ENCODE measurements at regions not wholly inside any gene's neighbourhood (a gene's known extent, or its start where the extent isn't known, plus 50 kb on each side); places are given as distances from the start of the nearest gene placed in this dataset.

- H3K4me3 ChIP-seq (ENCODE audit: low read depth, low read length) = no peak overlapping the region
- no peak overlapping the region for H3K27ac ChIP-seq (ENCODE audit: low read depth, low read length)
- POLR2A ChIA-PET = no interaction called here
- H3K9me3 ChIP-seq (ENCODE audit: control insufficient read depth, insufficient read depth, low read length) = peaks cover 10% of the 10 kb centered on the region
- TF ChIP-seq CTCF (IDR thresholded peaks at IDR 0.05; ENCODE audit: low read depth, low read length) = no peak
- no peaks in the 10 kb centered on the region for H3K27me3 ChIP-seq (ENCODE audit: control insufficient read depth, insufficient read depth, low read length)
- CTCF ChIA-PET = no interaction called here
- DNase-seq (ENCODE audit: low read depth, low spot score) = no peak
Observed at GRCh38 chr16:6857575-6857974, 475.1 kb upstream of the RBFOX1 start.

- Histone ChIP-seq H3K9me3 (ENCODE audit: control insufficient read depth, insufficient read depth, low read length) (peaks cover 13% of the 10 kb centered on the region), H3K27me3 (ENCODE audit: control insufficient read depth, insufficient read depth, low read length) (no peaks in the 10 kb centered on the region), H3K27ac (ENCODE audit: low read depth, low read length) (no peak overlapping the region), H3K4me3 (ENCODE audit: low read depth, low read length) (no peak overlapping the region)
- no peak for DNase-seq (ENCODE audit: low read depth, low spot score)
- no peak for TF ChIP-seq CTCF (IDR thresholded peaks at IDR 0.05; ENCODE audit: low read depth, low read length)
- ChIA-PET CTCF (no interaction called here), POLR2A (no interaction called here)
Observed at GRCh38 chr16:6856578-6856977, 476.1 kb upstream of the RBFOX1 start.

GRCh38 chr16:6853565-6853964, 479.1 kb upstream of the RBFOX1 start:
- Histone ChIP-seq H3K9me3 (ENCODE audit: control insufficient read depth, insufficient read depth, low read length) (peaks cover 17% of the 10 kb centered on the region), H3K4me3 (ENCODE audit: low read depth, low read length) (no peak overlapping the region), H3K27ac (ENCODE audit: low read depth, low read length) (no peak overlapping the region), H3K27me3 (ENCODE audit: control insufficient read depth, insufficient read depth, low read length) (no peaks in the 10 kb centered on the region)
- DNase-seq (ENCODE audit: low read depth, low spot score) = no peak
- no peak for TF ChIP-seq CTCF (IDR thresholded peaks at IDR 0.05; ENCODE audit: low read depth, low read length)
- ChIA-PET CTCF (no interaction called here), POLR2A (no interaction called here)

GRCh38 chr16:6852643-6853225, 479.9 kb upstream of the RBFOX1 start:
- TF ChIP-seq CTCF (IDR thresholded peaks at IDR 0.05; ENCODE audit: low read depth, low read length) = no peak
- no peaks in the 10 kb centered on the region for H3K27me3 ChIP-seq (ENCODE audit: control insufficient read depth, insufficient read depth, low read length)
- ChIA-PET POLR2A (no interaction called here), CTCF (no interaction called here)
- H3K27ac ChIP-seq (ENCODE audit: low read depth, low read length) = no peak overlapping the region
- no peak for DNase-seq (ENCODE audit: low read depth, low spot score)
- H3K4me3 ChIP-seq (ENCODE audit: low read depth, low read length) = no peak overlapping the region
- peaks cover 21% of the 10 kb centered on the region for H3K9me3 ChIP-seq (ENCODE audit: control insufficient read depth, insufficient read depth, low read length)

- no peak for TF ChIP-seq CTCF (IDR thresholded peaks at IDR 0.05; ENCODE audit: low read depth, low read length)
- no peak overlapping the region for H3K27ac ChIP-seq (ENCODE audit: low read depth, low read length)
- no peak for DNase-seq (ENCODE audit: low read depth, low spot score)
- H3K9me3 ChIP-seq (ENCODE audit: control insufficient read depth, insufficient read depth, low read length) = peaks cover 14% of the 10 kb centered on the region
- ChIA-PET POLR2A (no interaction called here), CTCF (no interaction called here)
- H3K4me3 ChIP-seq (ENCODE audit: low read depth, low read length) = no peak overlapping the region
- H3K27me3 ChIP-seq (ENCODE audit: control insufficient read depth, insufficient read depth, low read length) = no peaks in the 10 kb centered on the region
Observed at GRCh38 chr16:6846452-6846851, 486.2 kb upstream of the RBFOX1 start.
